Testis (tissue), 2 donors: ENCODE measurements at regions not wholly inside any gene's neighbourhood (a gene's known extent, or its start where the extent isn't known, plus 50 kb on each side); places are given as distances from the start of the nearest gene placed in this dataset.

ENCODE experiments used
- CTCF ChIP-seq, 3 experiments: fragments of 450-650 bp in 2 of 3; fragments of 200-600 bp in 1 of 3; sonication (generic) in 1 of 3; IDR thresholded peaks; one replicate each; pipeline ENCODE4 v1.5.1; 2016 to 2019; ENCODE audit warnings: antibody characterized with exemption in 3 of 3, mild to moderate bottlenecking in 2 of 3, moderate library complexity in 1 of 3
- POLR2A ChIP-seq: fragments of 450-650 bp; IDR thresholded peaks from one replicate; pipeline ENCODE4 v1.6.1; 2017; ENCODE audit warnings: antibody characterized with exemption, mild to moderate bottlenecking, moderate library complexity

- TF ChIP-seq CTCF (IDR thresholded peaks at IDR 0.05): no peak
- no peak for TF ChIP-seq POLR2A
Observed at GRCh38 chr16:80045861-80046260, 445.3 kb upstream of the MAF start.
